Esophagus muscularis mucosa (tissue), 3 donors: ENCODE measurements at regions not wholly inside any gene's neighbourhood (a gene's known extent, or its start where the extent isn't known, plus 50 kb on each side); places are given as distances from the start of the nearest gene placed in this dataset.

ENCODE experiments used
- POLR2AphosphoS5 ChIP-seq, 2 donors: sonication (generic); formaldehyde crosslinking; IDR thresholded peaks; one replicate each; pipeline ENCODE4 v1.6.1; 2017; ENCODE audit warnings: antibody characterized with exemption in 2 of 2
- TF ChIP-seq, protein P1 (sequence below), 3 experiments: fragments of 200-600 bp in 2 of 3; fragments of 450-650 bp in 1 of 3; sonication (generic) in 2 of 3; IDR thresholded peaks; one replicate each; pipeline ENCODE4 v1.5.1; 2017 to 2019; ENCODE audit warnings: antibody characterized with exemption in 3 of 3, mild to moderate bottlenecking in 2 of 3, moderate library complexity in 1 of 3

DNA sequence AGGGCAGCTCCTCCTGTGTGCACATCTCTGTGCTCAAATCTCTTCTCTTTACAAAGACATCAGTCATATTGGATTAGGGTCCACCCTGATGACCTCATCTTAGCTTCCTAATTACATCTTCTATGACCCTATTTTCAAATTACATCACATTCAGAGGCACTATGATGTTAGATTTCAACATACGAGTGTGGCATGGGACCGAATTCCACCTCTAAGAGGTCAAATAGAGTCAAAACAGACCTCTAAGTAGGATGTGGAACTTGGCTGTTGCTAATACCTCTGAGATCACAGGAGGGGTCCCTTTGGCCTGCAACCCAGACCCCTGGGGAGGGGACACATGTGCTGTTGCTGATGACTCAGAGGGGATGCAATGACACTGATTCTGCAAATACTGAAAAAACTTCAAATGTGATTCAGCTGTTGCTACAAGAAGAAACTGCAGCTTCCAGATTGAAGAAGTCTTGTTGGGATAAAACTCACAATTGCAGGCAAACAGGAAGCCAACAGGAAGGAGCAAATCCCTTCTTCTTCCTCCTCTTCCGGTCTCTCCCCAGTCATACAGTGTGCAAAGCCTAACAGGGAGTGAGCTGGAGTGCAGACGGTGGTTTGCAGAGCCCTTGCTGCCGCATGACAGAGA, 216.2 kb downstream of the MYLK4 start:
- TF ChIP-seq, protein P1, sequence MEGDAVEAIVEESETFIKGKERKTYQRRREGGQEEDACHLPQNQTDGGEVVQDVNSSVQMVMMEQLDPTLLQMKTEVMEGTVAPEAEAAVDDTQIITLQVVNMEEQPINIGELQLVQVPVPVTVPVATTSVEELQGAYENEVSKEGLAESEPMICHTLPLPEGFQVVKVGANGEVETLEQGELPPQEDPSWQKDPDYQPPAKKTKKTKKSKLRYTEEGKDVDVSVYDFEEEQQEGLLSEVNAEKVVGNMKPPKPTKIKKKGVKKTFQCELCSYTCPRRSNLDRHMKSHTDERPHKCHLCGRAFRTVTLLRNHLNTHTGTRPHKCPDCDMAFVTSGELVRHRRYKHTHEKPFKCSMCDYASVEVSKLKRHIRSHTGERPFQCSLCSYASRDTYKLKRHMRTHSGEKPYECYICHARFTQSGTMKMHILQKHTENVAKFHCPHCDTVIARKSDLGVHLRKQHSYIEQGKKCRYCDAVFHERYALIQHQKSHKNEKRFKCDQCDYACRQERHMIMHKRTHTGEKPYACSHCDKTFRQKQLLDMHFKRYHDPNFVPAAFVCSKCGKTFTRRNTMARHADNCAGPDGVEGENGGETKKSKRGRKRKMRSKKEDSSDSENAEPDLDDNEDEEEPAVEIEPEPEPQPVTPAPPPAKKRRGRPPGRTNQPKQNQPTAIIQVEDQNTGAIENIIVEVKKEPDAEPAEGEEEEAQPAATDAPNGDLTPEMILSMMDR (IDR thresholded peaks at IDR 0.05), result no peak
- no peak for TF ChIP-seq POLR2AphosphoS5 (IDR thresholded peaks at IDR 0.05)
